ENCODE measurements at regions not wholly inside any gene's neighbourhood (a gene's known extent, or its start where the extent isn't known, plus 50 kb on each side); places are given as distances from the start of the nearest gene placed in this dataset. TPM values are rescaled to one million over a fixed set of nuclear protein-coding genes. Genes with fewer than 3 reads are reported as not detected.

DNA sequence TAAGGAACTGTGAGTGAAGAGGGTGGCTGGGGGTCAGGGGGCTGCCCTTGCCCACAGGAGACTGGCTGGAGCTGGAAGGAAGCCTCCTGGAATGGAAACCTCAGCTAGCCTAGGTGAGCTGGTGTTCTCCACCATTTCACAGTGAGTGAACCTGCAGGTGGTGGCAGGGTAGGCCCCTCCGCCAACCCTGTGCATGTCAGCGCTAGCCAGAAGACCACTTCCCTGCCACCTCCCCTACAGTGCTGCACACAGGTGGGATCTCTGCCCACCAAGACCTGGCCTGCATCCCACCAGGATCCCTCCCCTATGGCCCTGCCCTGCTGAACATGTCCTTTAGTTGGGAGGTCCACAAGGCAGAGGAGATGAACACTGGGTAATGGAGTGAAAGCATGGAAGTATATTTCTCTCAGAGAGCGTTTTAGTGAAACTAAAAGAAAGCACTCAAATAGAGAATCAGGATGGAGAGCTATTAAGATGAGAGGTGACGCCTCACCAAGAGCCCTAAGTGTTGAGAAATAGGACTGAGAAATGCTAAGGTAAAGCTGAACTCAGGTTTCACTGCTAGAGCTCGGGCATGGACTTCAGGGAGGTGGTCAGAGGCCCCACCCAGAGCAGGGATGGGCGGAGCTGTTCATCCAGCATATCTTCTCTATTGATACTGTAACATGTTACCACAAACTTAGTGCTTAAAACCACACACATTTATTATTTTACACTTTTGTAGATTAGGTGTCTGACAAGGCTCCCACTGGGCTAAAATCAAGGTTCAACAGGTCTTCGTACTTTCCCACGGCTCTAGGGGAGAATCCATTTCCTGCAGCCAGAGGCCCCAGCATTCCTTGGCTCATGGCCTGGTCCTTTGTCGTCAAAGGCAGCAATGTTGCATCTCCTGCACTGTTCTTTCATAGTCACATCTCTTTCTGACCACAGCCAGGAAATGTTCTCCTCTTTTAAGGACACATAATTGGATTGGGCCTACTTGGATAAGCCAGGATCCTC, 83.2 kb downstream of the DIRAS2 start:
- no peak overlapping the region for H3K27ac ChIP-seq (ENCODE audit: low read depth, low read length)
- no peak overlapping the region for H3K9ac ChIP-seq (ENCODE audit: low read depth in 1 of 3, low read length in 3 of 3)
- no peaks in the 10 kb centered on the region for H3K36me3 ChIP-seq (ENCODE audit: control insufficient read depth in 3 of 3, insufficient read depth in 3 of 3, low read length in 3 of 3)
- H3K4me3 ChIP-seq (ENCODE audit: low read length in 3 of 3) = no peak overlapping the region
- no peaks in the 10 kb centered on the region for H3K4me1 ChIP-seq (ENCODE audit: control insufficient read depth in 3 of 3, insufficient read depth in 3 of 3, low read length in 3 of 3)
- H3K9me3 ChIP-seq (ENCODE audit: control insufficient read depth in 3 of 3, low read length in 3 of 3) = no peaks in the 10 kb centered on the region
- no peaks in the 10 kb centered on the region for H3K27me3 ChIP-seq (ENCODE audit: control insufficient read depth in 3 of 3, insufficient read depth in 3 of 3, low read length in 3 of 3)

Small RNAs in the stretch of these regions (small RNA-seq; reads per million reads assigned to genes)
- gene AL161629.2 = not detected
- gene MIR4290 = not detected

Data from skeletal muscle tissue (tissue), 4 donors.